Keratinocyte (primary cell): ENCODE measurements at regions not wholly inside any gene's neighbourhood (a gene's known extent, or its start where the extent isn't known, plus 50 kb on each side); places are given as distances from the start of the nearest gene placed in this dataset.
A peak's percentile ranks its signal among the peaks of the same experiment; 100 is the strongest.

Source experiments
- DNase-seq: peaks from one replicate; pipeline ENCODE4 v3.0.0-alpha.2; 2011; ENCODE audit warnings: low read depth, missing footprints, low spot score
- FAIRE-seq: peaks from 2 replicates; lab custom pipeline; 2011; peaks lifted over from hg19 to GRCh38; lab: Jason Lieb, UNC
- H2AFZ ChIP-seq: 2 replicates; pipeline ENCODE4 v1.6.0; 2012; ENCODE audit warnings: low read length, control low read depth, inconsistent platforms; ENCODE audit not compliant: control insufficient read depth
- H3K27ac ChIP-seq: 2 replicates; pipeline ENCODE4 v1.5.1; 2011; ENCODE audit warnings: low read length; ENCODE audit not compliant: control insufficient read depth, insufficient read depth
- H3K27me3 ChIP-seq: 3 replicates; pipeline ENCODE4 v1.6.0; 2011; ENCODE audit warnings: low read length; ENCODE audit not compliant: control insufficient read depth, insufficient read depth; ENCODE audit errors: extremely low read depth
- H3K36me3 ChIP-seq, 2 experiments: 2 replicates in 1 of 2; 3 replicates in 1 of 2; pipeline ENCODE4 v1.5.1; 2011; ENCODE audit warnings: low read length in 2 of 2, mild to moderate bottlenecking in 1 of 2; ENCODE audit not compliant: control insufficient read depth in 2 of 2, insufficient read depth in 2 of 2; ENCODE audit errors: extremely low read depth in 1 of 2
- H3K4me1 ChIP-seq: 3 replicates; pipeline ENCODE4 v1.5.1; 2011; ENCODE audit warnings: low read length; ENCODE audit not compliant: control insufficient read depth, insufficient read depth; ENCODE audit errors: extremely low read depth
- H3K4me2 ChIP-seq: 3 replicates; pipeline ENCODE4 v1.6.0; 2011; ENCODE audit warnings: low read depth, low read length; ENCODE audit not compliant: control insufficient read depth, insufficient read depth; ENCODE audit errors: extremely low read depth
- H3K4me3 ChIP-seq, 3 experiments: fragments of 200-600 bp in 1 of 3; sonication (generic) in 1 of 3; 2 replicates in 2 of 3; 3 replicates in 1 of 3; pipeline ENCODE4 v1.5.1; 2011 to 2016; ENCODE audit warnings: low read length in 3 of 3, mild to moderate bottlenecking in 3 of 3, control low read depth in 2 of 3, inconsistent platforms in 1 of 3, low read depth in 1 of 3, mixed read lengths in 1 of 3, mixed run types in 1 of 3, moderate library complexity in 1 of 3; ENCODE audit not compliant: control insufficient read depth in 2 of 3, insufficient read depth in 2 of 3; ENCODE audit errors: extremely low read depth in 1 of 3
- H3K79me2 ChIP-seq: 2 replicates; pipeline ENCODE4 v1.6.0; 2012; ENCODE audit warnings: low read length; ENCODE audit not compliant: control insufficient read depth, insufficient read depth
- H3K9ac ChIP-seq: 3 replicates; pipeline ENCODE4 v1.6.0; 2011; ENCODE audit warnings: low read length; ENCODE audit not compliant: control insufficient read depth, insufficient read depth; ENCODE audit errors: extremely low read depth
- H3K9me1 ChIP-seq: 3 replicates; pipeline ENCODE4 v1.6.0; 2011; ENCODE audit warnings: low read length; ENCODE audit not compliant: control insufficient read depth, insufficient read depth; ENCODE audit errors: extremely low read depth
- H3K9me3 ChIP-seq: 2 replicates; pipeline ENCODE4 v1.5.1; 2012; ENCODE audit warnings: low read depth, low read length; ENCODE audit not compliant: control insufficient read depth
- H4K20me1 ChIP-seq: 3 replicates; pipeline ENCODE4 v1.6.0; 2011; ENCODE audit warnings: low read length; ENCODE audit not compliant: control insufficient read depth, insufficient read depth; ENCODE audit errors: extremely low read depth
- EZH2 ChIP-seq: IDR thresholded peaks from one replicate; pipeline ENCODE4 v1.6.1; 2012; ENCODE audit warnings: inconsistent platforms, mild to moderate bottlenecking, low read length, moderate library complexity
- dilution Hi-C: fragments of 300-500 bp; cut with MboI; formaldehyde crosslinking; loops from one replicate; pipeline ENCODE4 v1.7.0; 2020; ENCODE audit warnings: low sequenced_read_pairs; ENCODE audit not compliant: extremely low pct_ligation_motif_present
- TF ChIP-seq, protein P1 (sequence below), 3 experiments: IDR thresholded peaks in 1 of 3; conservative IDR thresholded peaks in 1 of 3; optimal IDR thresholded peaks in 1 of 3; 2 replicates in 2 of 3; 3 replicates in 1 of 3; pipeline versions ENCODE3 to v1.5.1; 2011; ENCODE audit warnings: low read length in 3 of 3, mild to moderate bottlenecking in 3 of 3, moderate library complexity in 2 of 3, control low read depth in 1 of 3, inconsistent platforms in 1 of 3; ENCODE audit not compliant: insufficient read depth in 2 of 3; ENCODE audit errors: extremely low read depth in 1 of 3

- no peaks in the 10 kb centered on the region for H4K20me1 ChIP-seq
- dilution Hi-C loops, result no loop called here
- no peaks in the 10 kb centered on the region for H3K79me2 ChIP-seq
- no peaks in the 10 kb centered on the region for H3K36me3 ChIP-seq
- DNase-seq (no peak), FAIRE-seq (peak; percentile 39)
- H2AFZ ChIP-seq, result no peak overlapping the region
- peaks cover 57% of the 10 kb centered on the region for H3K4me1 ChIP-seq
- no peak overlapping the region for H3K9ac ChIP-seq
- no peaks in the 10 kb centered on the region for H3K27me3 ChIP-seq
- H3K4me2 ChIP-seq, result peak overlapping the region; percentile 69
- no peak for TF ChIP-seq EZH2
- TF ChIP-seq, protein P1, sequence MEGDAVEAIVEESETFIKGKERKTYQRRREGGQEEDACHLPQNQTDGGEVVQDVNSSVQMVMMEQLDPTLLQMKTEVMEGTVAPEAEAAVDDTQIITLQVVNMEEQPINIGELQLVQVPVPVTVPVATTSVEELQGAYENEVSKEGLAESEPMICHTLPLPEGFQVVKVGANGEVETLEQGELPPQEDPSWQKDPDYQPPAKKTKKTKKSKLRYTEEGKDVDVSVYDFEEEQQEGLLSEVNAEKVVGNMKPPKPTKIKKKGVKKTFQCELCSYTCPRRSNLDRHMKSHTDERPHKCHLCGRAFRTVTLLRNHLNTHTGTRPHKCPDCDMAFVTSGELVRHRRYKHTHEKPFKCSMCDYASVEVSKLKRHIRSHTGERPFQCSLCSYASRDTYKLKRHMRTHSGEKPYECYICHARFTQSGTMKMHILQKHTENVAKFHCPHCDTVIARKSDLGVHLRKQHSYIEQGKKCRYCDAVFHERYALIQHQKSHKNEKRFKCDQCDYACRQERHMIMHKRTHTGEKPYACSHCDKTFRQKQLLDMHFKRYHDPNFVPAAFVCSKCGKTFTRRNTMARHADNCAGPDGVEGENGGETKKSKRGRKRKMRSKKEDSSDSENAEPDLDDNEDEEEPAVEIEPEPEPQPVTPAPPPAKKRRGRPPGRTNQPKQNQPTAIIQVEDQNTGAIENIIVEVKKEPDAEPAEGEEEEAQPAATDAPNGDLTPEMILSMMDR (optimal IDR thresholded peaks at IDR 0.05 in 1 of 3, IDR thresholded peaks at IDR 0.05 in 1 of 3, conservative IDR thresholded peaks at IDR 0.05 in 1 of 3; ENCODE audit: extremely low read depth in 1 of 3, insufficient read depth in 2 of 3, low read length in 3 of 3), result no peak
- H3K27ac ChIP-seq, result peak overlapping the region; percentile 67
- no peaks in the 10 kb centered on the region for H3K9me3 ChIP-seq
- H3K4me3 ChIP-seq, result no peak overlapping the region
- H3K9me1 ChIP-seq, result no peaks in the 10 kb centered on the region
These were observed 213.0 kb upstream of the KRR1 start for GRCh38 chr12:75724307-75724927.

- no peaks in the 10 kb centered on the region for H3K79me2 ChIP-seq
- no peak overlapping the region for H3K4me2 ChIP-seq
- no peaks in the 10 kb centered on the region for H3K9me1 ChIP-seq
- H3K27me3 ChIP-seq, result no peaks in the 10 kb centered on the region
- no peaks in the 10 kb centered on the region for H3K9me3 ChIP-seq
- H3K36me3 ChIP-seq, result no peaks in the 10 kb centered on the region
- peaks cover 57% of the 10 kb centered on the region for H3K4me1 ChIP-seq
- no peak for DNase-seq
- dilution Hi-C loops, result no loop called here
- H4K20me1 ChIP-seq, result no peaks in the 10 kb centered on the region
- no peak overlapping the region for H2AFZ ChIP-seq
- TF ChIP-seq, protein P1 (optimal IDR thresholded peaks at IDR 0.05 in 1 of 3, IDR thresholded peaks at IDR 0.05 in 1 of 3, conservative IDR thresholded peaks at IDR 0.05 in 1 of 3; ENCODE audit: extremely low read depth in 1 of 3, insufficient read depth in 2 of 3, low read length in 3 of 3), result no peak
- TF ChIP-seq EZH2, result no peak
- H3K27ac ChIP-seq, result peak overlapping the region; percentile 85
- H3K9ac ChIP-seq, result peak overlapping the region; percentile 56
- FAIRE-seq, result peak; percentile 93
- H3K4me3 ChIP-seq, result no peak overlapping the region
These were observed 211.3 kb upstream of the KRR1 start for GRCh38 chr12:75722714-75723200.
